Stomach (tissue), 4 donors: ENCODE measurements at regions not wholly inside any gene's neighbourhood (a gene's known extent, or its start where the extent isn't known, plus 50 kb on each side); places are given as distances from the start of the nearest gene placed in this dataset.

ENCODE experiments used
- POLR2A ChIP-seq, 4 donors: fragments of 450-650 bp; IDR thresholded peaks; one replicate each; pipeline ENCODE4 v1.6.1; 2016; ENCODE audit warnings: antibody characterized with exemption in 4 of 4, control low read depth in 2 of 4, mild to moderate bottlenecking in 1 of 4, moderate library complexity in 1 of 4
- TF ChIP-seq, protein P1 (sequence below), 7 experiments: fragments of 450-650 bp in 4 of 7; fragments of 200-600 bp in 3 of 7; sonication (generic) in 3 of 7; IDR thresholded peaks; one replicate each; pipeline ENCODE4 v1.5.1; 2016 to 2019; ENCODE audit warnings: antibody characterized with exemption in 7 of 7, control low read depth in 2 of 7, mild to moderate bottlenecking in 1 of 7

DNA sequence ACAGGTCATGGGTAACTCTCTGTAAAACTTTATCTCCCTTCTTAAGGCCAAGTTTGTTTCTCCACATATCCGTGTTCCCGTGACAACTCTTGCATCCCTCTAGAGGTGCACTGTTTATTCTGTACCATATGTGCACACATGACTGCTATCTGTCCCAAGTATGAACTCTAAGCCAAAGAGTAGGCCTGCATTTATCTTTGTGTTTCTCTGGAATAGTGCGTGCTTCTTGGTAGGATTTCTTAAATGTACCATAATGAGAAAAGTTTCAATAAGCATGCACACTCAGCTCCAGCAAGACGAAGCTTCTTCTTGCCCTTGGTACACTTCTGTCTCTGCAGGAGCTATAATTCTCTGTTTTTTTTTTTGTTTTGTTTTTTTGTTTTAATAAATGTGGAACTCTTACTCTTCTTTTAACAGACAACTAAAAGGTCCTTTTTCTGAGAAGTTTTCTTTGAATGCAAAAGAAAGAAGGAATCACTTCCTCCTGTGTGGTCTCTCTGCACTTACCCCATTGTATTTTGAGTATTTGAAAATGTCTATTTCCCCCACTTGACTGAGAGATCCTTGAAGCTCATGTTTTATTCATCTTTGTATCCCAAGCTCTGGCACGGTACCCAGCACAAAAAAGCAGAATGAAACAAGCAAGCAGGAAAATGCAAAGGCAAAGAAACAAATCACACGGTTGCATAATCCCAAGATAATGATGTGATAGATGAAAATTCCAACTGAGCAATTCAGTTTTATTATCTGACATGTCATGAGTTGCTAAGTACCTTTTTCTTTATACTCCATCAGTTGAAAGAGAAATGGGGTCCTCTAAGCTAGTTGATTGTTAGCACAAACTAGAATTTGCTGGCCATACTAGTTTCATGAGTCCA is 521.9 kb upstream of the BOD1L1 start:
- TF ChIP-seq, protein P1, sequence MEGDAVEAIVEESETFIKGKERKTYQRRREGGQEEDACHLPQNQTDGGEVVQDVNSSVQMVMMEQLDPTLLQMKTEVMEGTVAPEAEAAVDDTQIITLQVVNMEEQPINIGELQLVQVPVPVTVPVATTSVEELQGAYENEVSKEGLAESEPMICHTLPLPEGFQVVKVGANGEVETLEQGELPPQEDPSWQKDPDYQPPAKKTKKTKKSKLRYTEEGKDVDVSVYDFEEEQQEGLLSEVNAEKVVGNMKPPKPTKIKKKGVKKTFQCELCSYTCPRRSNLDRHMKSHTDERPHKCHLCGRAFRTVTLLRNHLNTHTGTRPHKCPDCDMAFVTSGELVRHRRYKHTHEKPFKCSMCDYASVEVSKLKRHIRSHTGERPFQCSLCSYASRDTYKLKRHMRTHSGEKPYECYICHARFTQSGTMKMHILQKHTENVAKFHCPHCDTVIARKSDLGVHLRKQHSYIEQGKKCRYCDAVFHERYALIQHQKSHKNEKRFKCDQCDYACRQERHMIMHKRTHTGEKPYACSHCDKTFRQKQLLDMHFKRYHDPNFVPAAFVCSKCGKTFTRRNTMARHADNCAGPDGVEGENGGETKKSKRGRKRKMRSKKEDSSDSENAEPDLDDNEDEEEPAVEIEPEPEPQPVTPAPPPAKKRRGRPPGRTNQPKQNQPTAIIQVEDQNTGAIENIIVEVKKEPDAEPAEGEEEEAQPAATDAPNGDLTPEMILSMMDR (IDR thresholded peaks at IDR 0.05), result no peak
- TF ChIP-seq POLR2A (IDR thresholded peaks at IDR 0.05), result no peak
